ELR (cell line): ENCODE measurements at regions not wholly inside any gene's neighbourhood (a gene's known extent, or its start where the extent isn't known, plus 50 kb on each side); places are given as distances from the start of the nearest gene placed in this dataset.
A peak's percentile ranks its signal among the peaks of the same experiment; 100 is the strongest.
"Not testable (repeated sequence)": the region's sequence is repeated elsewhere in the genome, so short reads cannot be mapped to it uniquely, and the experiment has no call there.

Experiments
- DNase-seq: peaks from one replicate; pipeline ENCODE4 v3.0.0-alpha.2; 2015; ENCODE audit warnings: low read depth

- DNase-seq, result peak; percentile 6
Observed at GRCh38 chr12:86948851-86949250, 692.7 kb upstream of the MGAT4C start.

- no peak for DNase-seq
Observed at GRCh38 chr12:86945685-86946196, 689.5 kb upstream of the MGAT4C start.

DNA sequence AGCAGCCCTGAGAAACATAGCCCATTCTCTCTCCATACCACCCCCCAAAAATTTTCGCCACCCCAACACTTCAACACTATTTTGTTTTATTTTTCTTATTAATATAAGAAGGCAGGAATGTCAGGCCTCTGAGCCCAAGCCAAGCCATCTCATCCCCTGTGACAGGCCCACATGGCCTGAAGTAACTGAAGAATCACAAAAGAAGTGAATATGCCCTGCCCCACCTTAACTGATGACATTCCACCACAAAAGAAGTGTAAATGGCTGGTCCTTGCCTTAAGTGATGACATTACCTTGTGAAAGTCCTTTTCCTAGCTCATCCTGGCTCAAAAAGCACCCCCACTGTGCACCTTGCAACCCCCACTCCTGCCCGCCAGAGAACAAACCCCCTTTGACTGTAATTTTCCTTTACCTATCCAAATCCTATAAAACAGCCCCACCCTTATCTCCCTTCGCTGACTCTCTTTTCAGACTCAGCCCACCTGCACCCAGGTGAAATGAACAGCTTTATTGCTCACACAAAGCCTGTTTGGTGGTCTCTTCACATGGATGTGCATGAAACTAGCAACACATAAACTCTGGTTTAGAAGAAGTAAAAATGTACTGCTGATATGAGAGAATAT is 688.1 kb upstream of the MGAT4C start:
- not testable (repeated sequence) for DNase-seq

DNA sequence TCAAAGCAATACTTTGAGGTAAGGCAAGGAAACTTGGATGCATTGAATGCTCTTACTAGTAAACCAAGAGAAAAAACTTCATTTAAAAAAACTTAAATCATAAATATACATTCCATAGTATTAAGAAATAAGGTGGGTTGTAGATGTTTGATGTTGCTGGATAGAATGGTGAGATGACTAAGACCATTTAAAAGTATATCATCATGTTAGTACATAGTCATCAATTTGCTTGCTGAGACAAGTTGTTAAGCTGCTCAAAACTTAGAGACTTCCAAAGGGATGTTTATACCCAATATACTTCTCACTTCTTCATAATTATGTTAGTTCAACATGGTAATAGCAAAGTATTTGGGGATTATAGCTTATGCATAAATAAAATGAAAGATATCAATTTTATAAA is 675.5 kb upstream of the MGAT4C start:
- no peak for DNase-seq

DNA sequence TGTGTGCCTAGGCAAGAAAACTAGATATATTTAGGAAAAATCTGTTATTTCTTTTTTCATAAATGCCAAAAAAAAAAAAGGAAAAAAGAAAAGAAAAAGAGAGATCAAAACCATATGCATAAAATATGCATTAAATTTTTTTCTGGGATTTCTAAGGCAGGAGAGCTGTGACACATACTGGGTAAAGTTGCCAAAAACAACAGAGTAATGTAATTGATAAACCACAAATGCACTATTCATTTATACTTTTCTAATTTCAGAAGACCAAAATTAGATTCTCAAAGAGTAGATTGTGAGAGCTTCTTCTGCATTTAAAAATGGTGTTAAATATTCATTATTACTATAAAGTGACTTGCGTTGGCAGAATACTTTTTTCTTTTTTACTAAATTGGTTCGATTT is 673.8 kb upstream of the MGAT4C start:
- DNase-seq, result no peak

GRCh38 chr12:86917121-86917520 is 660.9 kb upstream of the MGAT4C start:
- no peak for DNase-seq

DNA sequence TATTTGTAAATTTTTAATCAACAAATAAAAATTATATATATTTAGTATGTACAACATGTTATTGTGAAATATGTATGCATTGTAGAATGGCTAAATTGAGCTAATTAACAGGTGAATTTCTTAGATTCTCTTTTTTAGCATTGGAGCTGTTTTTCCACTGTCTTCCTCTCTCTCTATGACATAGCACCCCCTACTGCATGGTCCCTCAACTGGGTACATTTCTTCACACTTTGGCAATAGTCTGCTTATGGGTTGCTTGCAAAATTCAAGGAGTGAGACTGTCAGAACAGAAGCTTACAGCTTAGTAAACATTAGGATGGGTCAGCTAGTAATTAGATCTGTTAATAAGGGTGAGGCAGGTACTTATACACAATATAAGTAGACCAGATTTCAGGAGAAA is 658.5 kb upstream of the MGAT4C start:
- DNase-seq, result peak; percentile 54

GRCh38 chr12:86911973-86912372 is 655.8 kb upstream of the MGAT4C start:
- DNase-seq, result no peak

DNA sequence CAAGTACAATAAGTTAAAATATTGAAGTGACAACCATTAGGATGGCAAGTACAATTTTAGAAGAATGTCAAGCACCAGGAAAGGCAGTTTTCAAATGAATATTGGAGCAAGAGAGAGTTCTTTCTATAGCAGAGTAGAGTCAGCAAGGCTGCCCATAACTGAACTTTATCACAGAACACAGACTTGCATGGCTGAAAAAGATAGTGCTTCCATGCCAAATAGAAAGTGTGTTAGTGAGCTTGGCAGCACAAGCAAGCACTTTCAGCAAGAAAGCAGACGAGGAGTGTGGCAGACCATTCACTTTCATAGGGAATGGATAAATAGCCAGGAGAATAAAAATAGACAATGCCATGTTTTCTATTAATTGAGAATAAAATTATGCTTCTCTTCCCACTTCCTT is 647.0 kb upstream of the MGAT4C start:
- no peak for DNase-seq

GRCh38 chr12:86860776-86861175 is 604.6 kb upstream of the MGAT4C start:
- no peak for DNase-seq

DNA sequence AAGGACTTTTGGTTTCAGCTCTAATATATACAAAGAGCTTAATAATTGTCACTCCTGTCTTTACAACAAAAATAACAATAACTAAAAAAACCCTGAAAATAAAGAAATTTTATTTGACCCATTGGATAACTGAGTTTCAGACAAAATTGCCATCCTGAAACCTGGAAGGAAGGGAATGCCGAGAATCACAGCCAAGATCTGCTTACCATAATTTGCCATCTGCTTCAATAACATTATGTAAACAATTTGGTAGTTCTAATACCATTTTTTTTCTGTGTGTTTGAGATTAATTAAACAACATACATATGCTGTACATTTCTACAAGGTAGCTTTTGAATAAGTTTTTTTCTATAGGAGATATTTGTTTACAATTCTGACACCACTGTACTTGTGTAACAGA is 596.3 kb upstream of the MGAT4C start:
- DNase-seq, result no peak

DNA sequence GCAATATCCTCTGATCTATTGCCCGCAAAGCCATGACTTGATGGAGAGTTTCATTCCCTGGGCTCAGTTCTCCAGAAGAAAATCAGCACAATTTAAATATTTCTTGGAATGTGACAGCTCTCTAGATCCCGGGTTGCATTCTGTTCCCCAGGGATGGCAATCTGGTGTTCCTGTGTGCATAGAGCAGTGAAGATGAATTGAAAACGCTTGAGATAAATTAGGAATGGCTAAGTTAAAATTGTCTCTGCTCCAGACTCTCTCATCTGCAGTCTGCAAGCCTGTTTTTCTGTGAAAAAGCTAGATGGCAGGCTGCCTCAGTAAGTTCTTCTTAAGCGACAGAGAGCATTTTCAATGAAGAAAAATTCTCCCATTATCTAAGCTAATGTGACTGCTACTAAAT is 582.5 kb upstream of the MGAT4C start:
- no peak for DNase-seq

- DNase-seq, result no peak
Observed at GRCh38 chr12:86838260-86838659, 582.1 kb upstream of the MGAT4C start.

DNA sequence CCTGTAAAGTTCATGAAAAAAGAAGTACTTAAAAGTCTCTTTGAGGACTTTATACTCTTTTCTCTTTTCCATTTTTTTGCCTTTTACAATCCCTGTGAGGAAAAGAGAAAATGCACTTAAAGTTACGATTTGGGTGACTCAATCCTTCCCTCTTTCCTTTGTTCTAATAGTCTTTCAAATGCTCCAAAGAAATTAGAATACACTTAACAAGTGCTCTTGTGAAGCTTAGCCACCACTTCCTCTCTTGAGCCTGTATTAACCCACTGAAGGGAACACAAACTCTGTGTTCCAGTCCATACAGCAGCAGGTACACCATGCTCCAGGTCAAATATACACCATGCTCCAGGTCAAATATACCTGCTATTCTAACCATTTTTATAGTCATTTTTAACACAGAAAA is 581.1 kb upstream of the MGAT4C start:
- no peak for DNase-seq

- no peak for DNase-seq
Observed at GRCh38 chr12:86834217-86834616, 578.0 kb upstream of the MGAT4C start.

- DNase-seq, result no peak
Observed at GRCh38 chr12:86827409-86827808, 571.2 kb upstream of the MGAT4C start.

DNA sequence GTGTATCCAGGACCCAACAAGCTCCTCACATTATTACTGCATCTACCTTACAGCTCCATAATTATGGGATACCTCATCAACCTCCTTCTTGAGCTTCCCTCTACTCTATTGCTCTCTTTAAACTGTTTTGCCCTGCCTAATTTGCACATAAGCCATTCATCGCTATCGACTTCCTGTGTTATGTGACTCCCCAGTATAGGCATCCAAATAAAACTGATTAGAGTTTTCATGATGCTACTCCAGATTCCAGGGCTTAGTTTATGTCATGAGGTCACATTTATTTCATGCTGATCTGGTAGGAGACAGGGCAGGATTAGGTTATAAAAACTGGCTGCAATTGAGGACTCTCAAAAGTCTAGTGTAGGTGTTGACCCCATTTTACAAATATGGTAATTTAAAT is 569.9 kb upstream of the MGAT4C start:
- peak; percentile 12 for DNase-seq

DNA sequence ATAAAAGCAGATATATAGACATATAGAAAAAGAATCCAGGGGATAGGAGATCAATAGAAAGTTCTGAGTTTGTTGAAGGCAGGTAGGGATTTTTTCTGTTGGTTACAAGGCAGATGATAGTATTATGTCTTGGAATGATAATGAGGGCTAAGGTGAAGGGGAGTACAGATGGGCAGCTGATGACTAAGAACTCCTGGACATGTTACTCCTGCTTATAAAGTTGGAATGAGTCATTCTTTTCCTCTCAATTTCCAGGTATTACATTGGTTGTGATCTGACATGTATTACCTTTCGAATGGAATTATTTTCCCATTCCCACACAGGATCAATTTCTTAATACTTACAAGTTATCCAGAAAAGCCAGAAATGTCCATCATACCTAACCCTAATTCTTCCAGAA is 545.2 kb upstream of the MGAT4C start:
- DNase-seq, result peak; percentile 11

DNA sequence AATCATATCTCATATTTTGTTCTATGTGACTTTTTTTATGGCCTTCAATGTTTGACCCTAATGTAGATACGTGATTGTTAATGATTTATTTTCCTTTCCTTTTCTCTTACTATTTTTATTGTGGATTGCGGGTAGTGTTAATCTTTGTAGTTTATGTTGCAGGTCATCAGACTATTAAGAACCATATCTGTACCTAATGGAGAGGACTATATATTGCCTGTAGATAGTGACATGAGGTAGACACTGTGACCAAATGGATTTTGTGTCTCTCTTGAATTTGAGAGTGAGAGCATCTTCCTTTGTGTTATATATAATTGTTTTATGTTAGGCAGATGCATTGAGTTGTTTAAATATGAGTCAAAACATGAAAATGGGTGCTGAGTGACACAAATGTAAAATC is 543.4 kb upstream of the MGAT4C start:
- no peak for DNase-seq

GRCh38 chr12:86796550-86796949 is 540.4 kb upstream of the MGAT4C start:
- peak; percentile 12 for DNase-seq

DNA sequence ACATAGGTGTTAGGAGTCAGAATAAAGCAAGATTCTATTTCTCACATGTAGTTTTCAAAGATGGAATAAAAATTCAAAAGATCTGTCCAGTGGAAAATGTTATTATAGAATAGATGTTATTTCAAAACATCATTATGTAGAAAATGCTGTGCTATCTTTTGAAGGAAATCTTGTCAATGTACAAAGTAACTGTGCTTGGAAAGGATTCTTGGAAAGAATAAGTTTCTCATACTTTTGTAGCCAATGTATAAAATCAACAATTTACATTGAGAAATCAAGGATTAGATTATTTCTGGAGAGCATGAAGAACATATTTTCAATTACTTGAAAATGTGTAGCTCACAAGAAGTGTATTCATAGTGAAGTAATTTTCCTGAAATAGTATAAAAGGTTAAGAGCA is 532.5 kb upstream of the MGAT4C start:
- DNase-seq, result no peak

DNA sequence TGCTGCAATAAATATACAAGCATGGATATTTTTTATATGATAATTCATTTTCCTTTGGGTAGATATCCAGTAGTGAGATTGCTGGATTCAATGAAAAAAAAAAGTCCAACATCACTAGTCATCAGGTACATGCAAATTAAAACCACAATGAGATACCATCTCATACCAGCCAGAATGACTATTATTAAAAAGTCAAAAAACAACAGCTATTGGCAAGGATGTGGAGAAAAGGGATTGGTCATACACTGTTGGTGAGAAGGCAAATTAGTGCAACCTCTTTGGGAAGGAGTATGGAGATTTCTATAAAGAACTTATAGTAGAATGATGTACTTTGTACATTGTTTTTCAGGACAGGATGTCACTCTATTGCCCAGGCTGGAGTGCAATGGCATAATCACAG is 531.2 kb upstream of the MGAT4C start:
- DNase-seq, result peak; percentile 38

GRCh38 chr12:86777325-86777724 is 521.1 kb upstream of the MGAT4C start:
- no peak for DNase-seq

DNA sequence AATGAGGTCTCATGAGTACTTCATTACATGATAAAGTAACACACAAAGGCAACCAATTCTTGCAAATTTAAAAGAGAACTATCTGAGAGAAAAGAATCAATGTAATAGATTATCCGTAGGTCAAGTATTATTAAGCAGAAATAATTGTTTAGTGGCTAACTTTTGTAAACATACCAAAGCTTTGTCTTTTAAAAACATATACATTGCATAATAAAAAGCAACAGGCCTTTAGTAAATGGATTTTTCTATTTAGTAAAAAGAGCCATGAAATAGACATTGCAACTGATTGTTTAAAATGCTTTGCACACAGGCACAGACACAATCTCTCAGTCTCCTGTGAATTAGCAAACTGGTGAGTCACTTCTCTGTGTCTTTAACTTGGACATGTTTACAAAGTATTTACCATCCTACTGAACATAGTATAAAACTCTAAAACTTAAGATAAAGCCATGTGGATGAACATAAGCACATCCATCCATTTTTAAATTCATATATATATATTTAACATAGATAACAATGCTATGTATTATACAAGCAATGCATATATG is 518.7 kb upstream of the MGAT4C start:
- peak; percentile 22 for DNase-seq
